ENCODE measurements at regions not wholly inside any gene's neighbourhood (a gene's known extent, or its start where the extent isn't known, plus 50 kb on each side); places are given as distances from the start of the nearest gene placed in this dataset.

- TF ChIP-seq CTCF (conservative IDR thresholded peaks at IDR 0.05; ENCODE audit: low read depth, low read length) (no peak), RAD21 (IDR thresholded peaks at IDR 0.05; ENCODE audit: low read length) (no peak), POLR2A (IDR thresholded peaks at IDR 0.05; ENCODE audit: low read depth, low read length) (no peak), RFX5 (IDR thresholded peaks at IDR 0.05; ENCODE audit: low read depth, low read length) (no peak), BHLHE40 (IDR thresholded peaks at IDR 0.05; ENCODE audit: low read depth, low read length) (no peak), MXI1 (IDR thresholded peaks at IDR 0.05; ENCODE audit: borderline replicate concordance, low read depth, low read length) (no peak)
Observed at GRCh38 chr16:9016824-9017223, 53.1 kb upstream of the USP7 start.
